K562 (cell line): ENCODE measurements at regions not wholly inside any gene's neighbourhood (a gene's known extent, or its start where the extent isn't known, plus 50 kb on each side); places are given as distances from the start of the nearest gene placed in this dataset.

Experiments
- FOXP1 ChIP-seq: sonication (generic); formaldehyde crosslinking; IDR thresholded peaks from 2 replicates; pipeline ENCODE4 v1.8.0; 2022; ENCODE audit warnings: mild to moderate bottlenecking, missing genetic modification reagents
- GABPB1 ChIP-seq: sonication (generic); formaldehyde crosslinking; IDR thresholded peaks from 2 replicates; pipeline ENCODE4 v1.8.0; 2022; ENCODE audit warnings: mild to moderate bottlenecking, missing genetic modification reagents
- KDM4B ChIP-seq, 2 experiments: fragments of 450-650 bp in 1 of 2; sonication (generic) in 1 of 2; IDR thresholded peaks; 2 replicates each; pipeline ENCODE4 v1.6.1; 2016 to 2017; ENCODE audit warnings: borderline replicate concordance in 2 of 2, antibody characterized with exemption in 1 of 2, low read depth in 1 of 2, mild to moderate bottlenecking in 1 of 2
- MEF2A ChIP-seq: IDR thresholded peaks from 2 replicates; pipeline ENCODE4 v1.6.1; 2011; ENCODE audit warnings: low read depth, mild to moderate bottlenecking, low read length, moderate library complexity; ENCODE audit not compliant: control insufficient read depth
- RAD21 ChIP-seq, 2 experiments: fragments of 250-450 bp in 1 of 2; fragments of 450-650 bp in 1 of 2; sonication (Bioruptor Pico) in 1 of 2; formaldehyde crosslinking in 1 of 2; IDR thresholded peaks in 1 of 2; conservative IDR thresholded peaks in 1 of 2; 2 replicates each; pipeline versions ENCODE4 v1.4.0 to v1.8.0; 2020 to 2022; ENCODE audit warnings: mild to moderate bottlenecking in 2 of 2, moderate library complexity in 1 of 2
- RCOR1 ChIP-seq, 2 experiments: IDR thresholded peaks; 2 replicates each; pipeline ENCODE4 v1.6.1; 2012; ENCODE audit warnings: low read depth in 2 of 2, low read length in 2 of 2, borderline replicate concordance in 1 of 2, improper control_type of control experiment in 1 of 2
- SUPT5H ChIP-seq: fragments of 450-650 bp; IDR thresholded peaks from 2 replicates; pipeline ENCODE4 v1.6.1; 2016
- TF ChIP-seq, protein P1 (sequence below): sonication (generic); formaldehyde crosslinking; IDR thresholded peaks from 2 replicates; pipeline ENCODE4 v1.8.1; 2022; ENCODE audit warnings: missing genetic modification reagents

DNA sequence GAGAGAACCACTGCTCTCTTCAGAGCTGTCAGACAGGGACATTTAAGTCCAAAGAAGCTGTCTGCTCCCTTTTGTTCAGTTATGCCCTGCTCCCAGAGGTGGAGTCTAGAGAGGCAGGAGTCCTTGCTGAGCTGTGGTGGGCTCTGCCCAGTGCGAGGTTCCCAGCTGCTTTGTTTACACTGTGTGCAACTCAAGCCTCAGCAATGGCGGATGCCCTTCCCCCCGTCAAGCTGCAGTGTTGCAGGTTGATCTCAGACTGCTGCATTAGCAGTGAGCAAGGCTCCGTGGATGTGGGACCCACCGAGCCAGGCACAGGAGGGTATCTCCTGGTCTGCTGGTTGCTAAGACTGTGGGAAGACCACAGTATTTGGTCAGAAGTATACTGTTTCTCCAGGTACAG lies 438.9 kb downstream of the ARL4A start:
- TF ChIP-seq RAD21 (CRISPR knock-in tag; conservative IDR thresholded peaks at IDR 0.05 in 1 of 2, IDR thresholded peaks at IDR 0.05 in 1 of 2) (no peak), MEF2A (no peak), FOXP1 (no peak), RCOR1 (IDR thresholded peaks at IDR 0.05; ENCODE audit: borderline replicate concordance in 1 of 2, low read depth in 2 of 2, low read length in 2 of 2) (no peak), GABPB1 (CRISPR knock-in tag) (no peak), SUPT5H (no peak), KDM4B (IDR thresholded peaks at IDR 0.05; ENCODE audit: borderline replicate concordance in 2 of 2, low read depth in 1 of 2) (no peak)
- TF ChIP-seq, protein P1, sequence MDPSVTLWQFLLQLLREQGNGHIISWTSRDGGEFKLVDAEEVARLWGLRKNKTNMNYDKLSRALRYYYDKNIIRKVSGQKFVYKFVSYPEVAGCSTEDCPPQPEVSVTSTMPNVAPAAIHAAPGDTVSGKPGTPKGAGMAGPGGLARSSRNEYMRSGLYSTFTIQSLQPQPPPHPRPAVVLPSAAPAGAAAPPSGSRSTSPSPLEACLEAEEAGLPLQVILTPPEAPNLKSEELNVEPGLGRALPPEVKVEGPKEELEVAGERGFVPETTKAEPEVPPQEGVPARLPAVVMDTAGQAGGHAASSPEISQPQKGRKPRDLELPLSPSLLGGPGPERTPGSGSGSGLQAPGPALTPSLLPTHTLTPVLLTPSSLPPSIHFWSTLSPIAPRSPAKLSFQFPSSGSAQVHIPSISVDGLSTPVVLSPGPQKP (CRISPR knock-in tag) = no peak
